Naive thymus-derived CD8-positive, alpha-beta T cell (primary cell): ENCODE measurements at regions not wholly inside any gene's neighbourhood (a gene's known extent, or its start where the extent isn't known, plus 50 kb on each side); places are given as distances from the start of the nearest gene placed in this dataset.

Source experiments
- ATAC-seq, 2 donors: fragments of 150-1000 bp; cut with Tn5 transposase in 1 of 2; sonication (Bioruptor Pico), chemical (Tn5 transposase) in 1 of 2; 1 replicate in 1 of 2; 2 replicates in 1 of 2; pipeline ENCODE4 v1.10.0; 2021; ENCODE audit warnings: mild to moderate bottlenecking in 2 of 2, moderate library complexity in 2 of 2
- POLR2A ChIA-PET: fragments of 350-600 bp; sonication (Branson Sonifier 250); formaldehyde crosslinking; loops from one replicate; lab custom pipeline; 2021; ENCODE audit warnings: antibody characterized with exemption; lab: Charles Lee
- DNase-seq, 10 donors: peaks; one replicate each; pipeline versions ENCODE4 v3.0.0 to v3.0.0-alpha.2; 2020 to 2022
- H3K27ac Mint-ChIP-seq, 10 donors: one replicate each; pipeline ENCODE4 v1.8.0; 2020 to 2022; ENCODE audit warnings: mild to moderate bottlenecking in 10 of 10, mixed read lengths in 10 of 10, moderate library complexity in 4 of 10, inconsistent platforms in 1 of 10
- H3K27me3 Mint-ChIP-seq, 5 donors: one replicate each; pipeline ENCODE4 v1.8.0; 2021 to 2022; ENCODE audit warnings: mixed read lengths in 5 of 5
- H3K36me3 Mint-ChIP-seq, 3 donors: one replicate each; pipeline ENCODE4 v1.8.0; 2020 to 2022; ENCODE audit warnings: mixed read lengths in 3 of 3, mild to moderate bottlenecking in 2 of 3, inconsistent platforms in 1 of 3
- H3K4me1 Mint-ChIP-seq, 4 donors: one replicate each; pipeline ENCODE4 v1.8.0; 2021 to 2022; ENCODE audit warnings: mixed read lengths in 4 of 4
- H3K4me3 Mint-ChIP-seq, 10 donors: one replicate each; pipeline ENCODE4 v1.8.0; 2020 to 2022; ENCODE audit warnings: mild to moderate bottlenecking in 10 of 10, mixed read lengths in 10 of 10, moderate library complexity in 6 of 10, inconsistent platforms in 1 of 10
- H3K9me3 Mint-ChIP-seq, 9 donors: one replicate each; pipeline ENCODE4 v1.8.0; 2020 to 2022; ENCODE audit warnings: mixed read lengths in 9 of 9, mild to moderate bottlenecking in 3 of 9, inconsistent platforms in 1 of 9, moderate library complexity in 1 of 9

GRCh38 chr9:131809941-131810344, 70.1 kb upstream of the RAPGEF1 start:
- no peak overlapping the region for H3K27ac Mint-ChIP-seq
- no peaks in the 10 kb centered on the region for H3K36me3 Mint-ChIP-seq
- no peak overlapping the region for H3K4me3 Mint-ChIP-seq
- DNase-seq (no peak), ATAC-seq (no peak)
- POLR2A ChIA-PET, result no interaction called here
- no peaks in the 10 kb centered on the region for H3K4me1 Mint-ChIP-seq
- no peaks in the 10 kb centered on the region for H3K9me3 Mint-ChIP-seq
- peaks cover 12 to 83% (median 41%) of the 10 kb centered on the region in 5 donors for H3K27me3 Mint-ChIP-seq

GRCh38 chr9:131808291-131808690, 68.4 kb upstream of the RAPGEF1 start:
- Mint-ChIP-seq H3K27ac (no peak overlapping the region), H3K27me3 (peaks cover 12 to 78% (median 43%) of the 10 kb centered on the region in 5 donors), H3K4me3 (no peak overlapping the region), H3K4me1 (no peaks in the 10 kb centered on the region), H3K9me3 (no peaks in the 10 kb centered on the region), H3K36me3 (no peaks in the 10 kb centered on the region)
- ATAC-seq (no peak), DNase-seq (no peak)
- POLR2A ChIA-PET, result interaction anchor here (0.6 kb wide), 1 partner anchor 784 kb away, joined by 3 read pairs; no protein-coding TSS in a partner anchor

- Mint-ChIP-seq H3K4me3 (no peak overlapping the region), H3K36me3 (no peaks in the 10 kb centered on the region), H3K27me3 (peaks cover 7 to 77% (median 44%) of the 10 kb centered on the region in 5 donors), H3K9me3 (no peaks in the 10 kb centered on the region), H3K27ac (no peak overlapping the region), H3K4me1 (no peaks in the 10 kb centered on the region)
- ATAC-seq (no peak), DNase-seq (peak in 1 of 10 donors; percentile 22)
- POLR2A ChIA-PET, result interaction anchor here (0.6 kb wide), 1 partner anchor 544 kb away, joined by 4 read pairs; no protein-coding TSS in a partner anchor
These were observed 67.5 kb upstream of the RAPGEF1 start for GRCh38 chr9:131807144-131807983.

- H3K36me3 Mint-ChIP-seq, result no peaks in the 10 kb centered on the region
- POLR2A ChIA-PET, result no interaction called here
- no peaks in the 10 kb centered on the region for H3K9me3 Mint-ChIP-seq
- no peaks in the 10 kb centered on the region for H3K4me1 Mint-ChIP-seq
- peaks cover 12 to 75% (median 49%) of the 10 kb centered on the region in 5 donors for H3K27me3 Mint-ChIP-seq
- no peak overlapping the region for H3K27ac Mint-ChIP-seq
- DNase-seq (peak in 1 of 10 donors; percentile 32), ATAC-seq (no peak)
- no peak overlapping the region for H3K4me3 Mint-ChIP-seq
These were observed 65.9 kb upstream of the RAPGEF1 start for GRCh38 chr9:131805803-131806202.

- POLR2A ChIA-PET, result no interaction called here
- Mint-ChIP-seq H3K27me3 (peaks cover 15 to 75% (median 53%) of the 10 kb centered on the region in 5 donors), H3K4me1 (no peaks in the 10 kb centered on the region), H3K4me3 (no peak overlapping the region), H3K36me3 (peaks cover 0 to 7% (median 0%) of the 10 kb centered on the region in 3 donors), H3K9me3 (peaks cover 0 to 7% (median 2%) of the 10 kb centered on the region in 9 donors), H3K27ac (no peak overlapping the region)
- DNase-seq, result peak in 1 of 10 donors; percentile 30
- no peak for ATAC-seq
These were observed 65.0 kb upstream of the RAPGEF1 start for GRCh38 chr9:131804826-131805225.

GRCh38 chr9:131803758-131804411, 64.0 kb upstream of the RAPGEF1 start:
- ATAC-seq, result no peak
- no peak for DNase-seq
- Mint-ChIP-seq H3K4me1 (no peaks in the 10 kb centered on the region), H3K27me3 (peaks cover 13 to 75% (median 44%) of the 10 kb centered on the region in 5 donors), H3K4me3 (no peak overlapping the region), H3K36me3 (peaks cover 0 to 7% (median 0%) of the 10 kb centered on the region in 3 donors), H3K27ac (no peak overlapping the region), H3K9me3 (peaks cover 0 to 17% (median 3%) of the 10 kb centered on the region in 9 donors)
- POLR2A ChIA-PET, result no interaction called here

- POLR2A ChIA-PET, result no interaction called here
These were observed 61.9 kb upstream of the RAPGEF1 start for GRCh38 chr9:131801810-131802209.

GRCh38 chr9:131800843-131801242, 61.0 kb upstream of the RAPGEF1 start:
- Mint-ChIP-seq H3K9me3 (peaks cover 0 to 22% (median 3%) of the 10 kb centered on the region in 9 donors), H3K4me1 (no peaks in the 10 kb centered on the region), H3K4me3 (no peak overlapping the region), H3K27ac (no peak overlapping the region), H3K36me3 (peaks cover 0 to 7% (median 0%) of the 10 kb centered on the region in 3 donors), H3K27me3 (peaks cover 8 to 69% (median 32%) of the 10 kb centered on the region in 5 donors)
- DNase-seq, result no peak
- ATAC-seq, result no peak
- POLR2A ChIA-PET, result no interaction called here

More at GRCh38 chr9:131801810-131802209, 61.9 kb upstream of the RAPGEF1 start:
- no peaks in the 10 kb centered on the region for H3K4me1 Mint-ChIP-seq
- peaks cover 0 to 22% (median 3%) of the 10 kb centered on the region in 9 donors for H3K9me3 Mint-ChIP-seq
- H3K27me3 Mint-ChIP-seq, result peaks cover 13 to 78% (median 40%) of the 10 kb centered on the region in 5 donors
- H3K36me3 Mint-ChIP-seq, result peaks cover 0 to 7% (median 0%) of the 10 kb centered on the region in 3 donors
- no peak overlapping the region for H3K27ac Mint-ChIP-seq
- no peak overlapping the region for H3K4me3 Mint-ChIP-seq
- ATAC-seq (no peak), DNase-seq (no peak)

GRCh38 chr9:131800366-131800765, 60.5 kb upstream of the RAPGEF1 start:
- DNase-seq, result peak in 1 of 10 donors; percentile 9
- H3K4me1 Mint-ChIP-seq, result no peaks in the 10 kb centered on the region
- H3K9me3 Mint-ChIP-seq, result peaks cover 0 to 22% (median 3%) of the 10 kb centered on the region in 9 donors
- H3K4me3 Mint-ChIP-seq, result no peak overlapping the region
- H3K36me3 Mint-ChIP-seq, result peaks cover 0 to 11% (median 0%) of the 10 kb centered on the region in 3 donors
- no peak for ATAC-seq
- no peak overlapping the region for H3K27ac Mint-ChIP-seq
- H3K27me3 Mint-ChIP-seq, result peaks cover 10 to 69% (median 30%) of the 10 kb centered on the region in 5 donors
- POLR2A ChIA-PET, result no interaction called here

- Mint-ChIP-seq H3K27ac (peak overlapping the region in 1 of 10 donors; percentile 14), H3K4me3 (no peak overlapping the region), H3K27me3 (peaks cover 13 to 71% (median 31%) of the 10 kb centered on the region in 5 donors), H3K9me3 (peaks cover 0 to 22% (median 3%) of the 10 kb centered on the region in 9 donors), H3K36me3 (peaks cover 0 to 11% (median 0%) of the 10 kb centered on the region in 3 donors), H3K4me1 (no peaks in the 10 kb centered on the region)
- ATAC-seq (no peak), DNase-seq (peak in 9 of 10 donors; percentile 31 to 63 (median 41))
- POLR2A ChIA-PET, result interaction anchor here (0.7 kb wide), 1 partner anchor 825 kb away, joined by 3 read pairs; no protein-coding TSS in a partner anchor
These were observed 59.4 kb upstream of the RAPGEF1 start for GRCh38 chr9:131799177-131799823.

GRCh38 chr9:131798246-131798645, 58.4 kb upstream of the RAPGEF1 start:
- Mint-ChIP-seq H3K4me3 (no peak overlapping the region), H3K36me3 (peaks cover 0 to 11% (median 0%) of the 10 kb centered on the region in 3 donors), H3K27me3 (peaks cover 13 to 72% (median 26%) of the 10 kb centered on the region in 5 donors), H3K27ac (no peak overlapping the region), H3K4me1 (no peaks in the 10 kb centered on the region), H3K9me3 (peaks cover 0 to 22% (median 3%) of the 10 kb centered on the region in 9 donors)
- no peak for ATAC-seq
- POLR2A ChIA-PET, result no interaction called here
- peak in 1 of 10 donors; percentile 2 for DNase-seq

- peaks cover 4 to 70% (median 20%) of the 10 kb centered on the region in 5 donors for H3K27me3 Mint-ChIP-seq
- H3K9me3 Mint-ChIP-seq, result peaks cover 0 to 11% (median 2%) of the 10 kb centered on the region in 9 donors
- POLR2A ChIA-PET, result no interaction called here
- ATAC-seq, result no peak
- H3K4me3 Mint-ChIP-seq, result no peak overlapping the region
- no peak overlapping the region for H3K27ac Mint-ChIP-seq
- peaks cover 0 to 4% (median 0%) of the 10 kb centered on the region in 3 donors for H3K36me3 Mint-ChIP-seq
- DNase-seq, result peak in 1 of 10 donors; percentile 16
- no peaks in the 10 kb centered on the region for H3K4me1 Mint-ChIP-seq
These were observed 54.5 kb upstream of the RAPGEF1 start for GRCh38 chr9:131794393-131794792.
